HT1080 (cell line): ENCODE measurements at regions not wholly inside any gene's neighbourhood (a gene's known extent, or its start where the extent isn't known, plus 50 kb on each side); places are given as distances from the start of the nearest gene placed in this dataset.
"Not testable (repeated sequence)": the region's sequence is repeated elsewhere in the genome, so short reads cannot be mapped to it uniquely, and the experiment has no call there.

Source experiments
- DNase-seq: peaks from one replicate; pipeline ENCODE4 v3.0.0-alpha.2; 2015; ENCODE audit warnings: low read depth

GRCh38 chr7:153776940-153777339, 275.3 kb upstream of the DPP6 start:
- not testable (repeated sequence) for DNase-seq

- DNase-seq: peak; percentile 31
Observed at GRCh38 chr7:153797363-153797762, 254.8 kb upstream of the DPP6 start.

GRCh38 chr7:153808117-153808516, 244.1 kb upstream of the DPP6 start:
- no peak for DNase-seq

GRCh38 chr7:153829525-153829924, 222.7 kb upstream of the DPP6 start:
- DNase-seq: no peak

GRCh38 chr7:153832160-153832559, 220.0 kb upstream of the DPP6 start:
- DNase-seq: no peak

GRCh38 chr7:153835103-153835502, 217.1 kb upstream of the DPP6 start:
- DNase-seq: peak; percentile 20

GRCh38 chr7:153835712-153836265, 216.4 kb upstream of the DPP6 start:
- DNase-seq: no peak

GRCh38 chr7:153838591-153838990, 213.6 kb upstream of the DPP6 start:
- no peak for DNase-seq

- DNase-seq: no peak
Observed at GRCh38 chr7:153840861-153841260, 211.3 kb upstream of the DPP6 start.

GRCh38 chr7:153847828-153848227, 204.4 kb upstream of the DPP6 start:
- DNase-seq: no peak

- DNase-seq: no peak
Observed at GRCh38 chr7:153852261-153852660, 199.9 kb upstream of the DPP6 start.

- no peak for DNase-seq
Observed at GRCh38 chr7:153858355-153858754, 193.8 kb upstream of the DPP6 start.

GRCh38 chr7:153859239-153859638, 193.0 kb upstream of the DPP6 start:
- DNase-seq: no peak

- no peak for DNase-seq
Observed at GRCh38 chr7:153886506-153887441, 165.4 kb upstream of the DPP6 start.

GRCh38 chr7:153887749-153888569, 164.2 kb upstream of the DPP6 start:
- DNase-seq: no peak

- DNase-seq: no peak
Observed at GRCh38 chr7:153891990-153892389, 160.2 kb upstream of the DPP6 start.

- DNase-seq: no peak
Observed at GRCh38 chr7:153902862-153903261, 149.3 kb upstream of the DPP6 start.

GRCh38 chr7:153912211-153912610, 140.0 kb upstream of the DPP6 start:
- no peak for DNase-seq

GRCh38 chr7:153920126-153920525, 132.1 kb upstream of the DPP6 start:
- no peak for DNase-seq

GRCh38 chr7:153920897-153921296, 131.3 kb upstream of the DPP6 start:
- no peak for DNase-seq

- DNase-seq: no peak
Observed at GRCh38 chr7:153921408-153921807, 130.8 kb upstream of the DPP6 start.

- no peak for DNase-seq
Observed at GRCh38 chr7:153930696-153931095, 121.5 kb upstream of the DPP6 start.
